RWPE2 (cell line): ENCODE measurements at regions not wholly inside any gene's neighbourhood (a gene's known extent, or its start where the extent isn't known, plus 50 kb on each side); places are given as distances from the start of the nearest gene placed in this dataset.

ENCODE experiments used
- ATAC-seq: fragments of 200-7000 bp; cut with Tn5 transposase; 3 replicates; pipeline ENCODE4 v1.9.1; 2021; ENCODE audit warnings: low read depth
- DNase-seq: peaks from one replicate; pipeline ENCODE4 v3.0.0-alpha.2; 2020; ENCODE audit warnings: low spot score
- H3K27ac ChIP-seq: fragments of 450-650 bp; 2 replicates; pipeline ENCODE4 v1.5.1; 2017; ENCODE audit warnings: mild to moderate bottlenecking; ENCODE audit not compliant: poor library complexity, severe bottlenecking
- H3K27me3 ChIP-seq: fragments of 250-450 bp; sonication (Bioruptor Pico); 2 replicates; pipeline ENCODE4 v1.5.1; 2021; ENCODE audit warnings: mild to moderate bottlenecking, moderate library complexity; ENCODE audit not compliant: insufficient read depth, poor library complexity, severe bottlenecking
- H3K36me3 ChIP-seq: fragments of 250-450 bp; sonication (Bioruptor Pico); 2 replicates; pipeline ENCODE4 v1.5.1; 2020; ENCODE audit warnings: low read depth, mild to moderate bottlenecking, moderate library complexity
- H3K4me1 ChIP-seq: fragments of 250-450 bp; sonication (Bioruptor Pico); 2 replicates; pipeline ENCODE4 v1.5.1; 2021; ENCODE audit warnings: mild to moderate bottlenecking, moderate library complexity; ENCODE audit not compliant: insufficient read depth, poor library complexity, severe bottlenecking
- H3K4me3 ChIP-seq: fragments of 250-450 bp; sonication (Bioruptor Pico); 2 replicates; pipeline ENCODE4 v1.5.1; 2021; ENCODE audit warnings: mild to moderate bottlenecking, moderate library complexity; ENCODE audit not compliant: severe bottlenecking
- H3K9me3 ChIP-seq: fragments of 250-450 bp; sonication (Bioruptor Pico); 2 replicates; pipeline ENCODE4 v1.5.1; 2021; ENCODE audit warnings: mild to moderate bottlenecking, moderate library complexity; ENCODE audit not compliant: severe bottlenecking
- TF ChIP-seq, protein P1 (sequence below): fragments of 450-650 bp; IDR thresholded peaks from one replicate; pipeline ENCODE4 v1.5.1; 2017; ENCODE audit warnings: mild to moderate bottlenecking, moderate library complexity; ENCODE audit not compliant: poor library complexity, severe bottlenecking

DNA sequence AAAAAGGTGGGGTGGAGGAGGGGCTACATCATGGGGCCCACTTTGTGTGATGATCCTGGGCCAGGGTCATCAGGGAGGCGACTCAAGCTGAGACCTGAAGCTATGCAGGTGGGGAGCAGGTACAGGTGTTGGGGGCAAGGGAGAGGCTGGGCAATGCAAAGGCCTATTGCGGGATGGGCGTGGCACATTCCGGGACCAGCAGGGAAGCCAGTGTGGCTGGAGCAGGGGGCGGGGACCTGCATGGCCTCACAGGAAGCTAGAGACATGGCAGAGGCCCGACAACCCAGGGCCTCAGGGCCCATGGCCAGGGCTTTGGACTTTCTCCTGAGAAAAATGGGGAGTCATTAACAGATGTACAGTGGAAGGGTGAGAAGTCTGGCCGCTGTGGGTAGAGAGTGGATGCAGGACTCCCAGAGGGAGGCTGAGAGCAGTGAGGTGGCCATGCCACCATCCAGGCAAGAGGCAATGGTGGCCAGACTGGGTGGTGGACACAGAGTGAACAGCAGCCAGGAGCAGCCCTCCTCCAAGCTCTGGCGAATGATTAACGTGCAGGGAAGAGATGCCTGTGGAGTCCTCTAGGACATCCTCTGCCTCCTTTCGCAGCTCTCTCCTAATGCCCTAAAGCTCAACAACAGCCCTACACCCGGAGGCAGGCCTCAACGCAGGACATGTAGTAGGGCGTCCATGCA, 122.6 kb upstream of the ATP2B2 start:
- no peaks in the 10 kb centered on the region for H3K9me3 ChIP-seq
- H3K27me3 ChIP-seq, result no peaks in the 10 kb centered on the region
- H3K27ac ChIP-seq, result no peak overlapping the region
- ATAC-seq, result 0 out of 3 replicates have a peak, but pooled peaks have one; percentile 27
- H3K4me1 ChIP-seq, result no peaks in the 10 kb centered on the region
- TF ChIP-seq, protein P1, sequence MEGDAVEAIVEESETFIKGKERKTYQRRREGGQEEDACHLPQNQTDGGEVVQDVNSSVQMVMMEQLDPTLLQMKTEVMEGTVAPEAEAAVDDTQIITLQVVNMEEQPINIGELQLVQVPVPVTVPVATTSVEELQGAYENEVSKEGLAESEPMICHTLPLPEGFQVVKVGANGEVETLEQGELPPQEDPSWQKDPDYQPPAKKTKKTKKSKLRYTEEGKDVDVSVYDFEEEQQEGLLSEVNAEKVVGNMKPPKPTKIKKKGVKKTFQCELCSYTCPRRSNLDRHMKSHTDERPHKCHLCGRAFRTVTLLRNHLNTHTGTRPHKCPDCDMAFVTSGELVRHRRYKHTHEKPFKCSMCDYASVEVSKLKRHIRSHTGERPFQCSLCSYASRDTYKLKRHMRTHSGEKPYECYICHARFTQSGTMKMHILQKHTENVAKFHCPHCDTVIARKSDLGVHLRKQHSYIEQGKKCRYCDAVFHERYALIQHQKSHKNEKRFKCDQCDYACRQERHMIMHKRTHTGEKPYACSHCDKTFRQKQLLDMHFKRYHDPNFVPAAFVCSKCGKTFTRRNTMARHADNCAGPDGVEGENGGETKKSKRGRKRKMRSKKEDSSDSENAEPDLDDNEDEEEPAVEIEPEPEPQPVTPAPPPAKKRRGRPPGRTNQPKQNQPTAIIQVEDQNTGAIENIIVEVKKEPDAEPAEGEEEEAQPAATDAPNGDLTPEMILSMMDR, result no peak
- no peak overlapping the region for H3K4me3 ChIP-seq
- DNase-seq, result no peak
- H3K36me3 ChIP-seq, result no peaks in the 10 kb centered on the region

DNA sequence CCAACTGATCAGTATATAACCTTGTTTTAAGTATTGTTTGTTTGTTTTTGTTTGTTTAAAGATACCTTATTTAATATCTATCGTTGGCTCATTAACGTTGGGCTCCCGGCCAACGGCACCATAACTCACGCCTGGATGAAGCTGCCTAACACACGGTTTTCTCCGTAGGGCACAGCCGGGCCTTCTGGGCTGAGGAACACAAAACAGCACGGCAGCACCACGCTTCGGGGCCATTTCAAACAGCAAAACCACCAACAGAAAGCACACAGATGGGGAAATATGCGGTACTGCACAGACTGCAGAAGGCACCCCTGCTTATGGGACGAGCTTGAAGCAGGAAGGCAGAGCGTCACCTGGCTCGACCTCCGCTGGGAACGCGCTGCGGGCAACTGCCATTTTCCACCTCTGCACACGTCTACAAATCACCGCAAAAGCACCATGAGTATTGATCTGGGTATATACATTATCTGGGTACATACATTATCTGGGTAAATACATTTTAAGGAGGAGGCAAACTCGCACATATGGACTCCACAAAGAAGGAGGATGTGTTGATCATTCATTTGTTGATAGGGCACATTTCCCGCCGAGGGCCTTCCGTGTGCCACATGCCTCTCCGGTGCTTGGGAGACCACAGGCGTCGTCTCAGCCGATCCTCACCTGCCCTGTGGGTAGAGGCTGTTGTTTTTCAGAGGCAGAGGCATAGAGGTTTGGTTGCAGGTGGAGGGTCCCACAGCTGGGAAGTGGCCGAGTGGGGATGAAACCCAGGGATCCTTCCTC, 123.7 kb upstream of the ATP2B2 start:
- Histone ChIP-seq H3K9me3 (no peaks in the 10 kb centered on the region), H3K4me3 (no peak overlapping the region), H3K27me3 (no peaks in the 10 kb centered on the region), H3K4me1 (no peaks in the 10 kb centered on the region), H3K36me3 (no peaks in the 10 kb centered on the region), H3K27ac (no peak overlapping the region)
- TF ChIP-seq, protein P1, result no peak
- no peak for DNase-seq
- ATAC-seq, result no peak

DNA sequence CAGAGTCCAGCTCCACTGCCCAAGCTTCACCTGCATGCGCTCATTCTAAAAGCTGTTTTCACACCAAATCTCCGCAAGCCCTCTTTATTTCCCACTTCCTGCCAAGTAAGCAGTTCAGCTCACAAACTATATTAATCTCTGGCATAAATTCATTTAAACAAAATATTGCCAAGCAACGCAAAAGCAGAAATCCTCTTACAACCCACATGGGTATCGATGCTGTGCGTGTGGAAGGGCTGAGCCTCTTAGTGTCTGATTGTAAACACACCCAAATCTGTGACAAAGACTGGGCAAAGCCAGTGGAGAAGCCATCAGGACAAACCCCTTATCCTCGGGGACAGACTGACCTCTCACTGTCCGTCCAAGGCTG, 124.3 kb upstream of the ATP2B2 start:
- no peaks in the 10 kb centered on the region for H3K36me3 ChIP-seq
- TF ChIP-seq, protein P1, result no peak
- no peaks in the 10 kb centered on the region for H3K27me3 ChIP-seq
- H3K4me3 ChIP-seq, result no peak overlapping the region
- no peak overlapping the region for H3K27ac ChIP-seq
- H3K9me3 ChIP-seq, result no peaks in the 10 kb centered on the region
- DNase-seq (no peak), ATAC-seq (no peak)
- no peaks in the 10 kb centered on the region for H3K4me1 ChIP-seq

DNA sequence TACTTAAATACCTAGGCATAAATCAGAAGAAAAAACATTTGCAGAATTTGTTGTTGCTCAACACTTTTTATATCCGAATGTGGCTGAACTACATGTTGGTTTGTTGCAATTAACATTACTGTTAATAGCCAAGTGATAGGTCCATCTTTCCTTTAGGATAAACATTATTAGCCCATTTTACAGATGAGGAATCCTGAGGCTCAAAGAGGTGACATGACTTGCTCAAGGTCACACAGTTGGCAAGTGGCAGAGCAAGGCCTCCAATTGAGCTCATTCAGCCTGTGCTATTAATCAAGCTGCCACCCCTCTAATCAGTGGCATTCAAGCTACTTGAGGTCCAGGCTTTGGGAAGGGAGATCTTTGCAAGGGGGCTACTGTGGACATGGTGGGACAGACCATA, 125.8 kb upstream of the ATP2B2 start:
- DNase-seq (no peak), ATAC-seq (no peak)
- no peaks in the 10 kb centered on the region for H3K27me3 ChIP-seq
- no peaks in the 10 kb centered on the region for H3K4me1 ChIP-seq
- no peak overlapping the region for H3K27ac ChIP-seq
- no peak overlapping the region for H3K4me3 ChIP-seq
- H3K36me3 ChIP-seq, result no peaks in the 10 kb centered on the region
- H3K9me3 ChIP-seq, result no peaks in the 10 kb centered on the region
- TF ChIP-seq, protein P1, result no peak

DNA sequence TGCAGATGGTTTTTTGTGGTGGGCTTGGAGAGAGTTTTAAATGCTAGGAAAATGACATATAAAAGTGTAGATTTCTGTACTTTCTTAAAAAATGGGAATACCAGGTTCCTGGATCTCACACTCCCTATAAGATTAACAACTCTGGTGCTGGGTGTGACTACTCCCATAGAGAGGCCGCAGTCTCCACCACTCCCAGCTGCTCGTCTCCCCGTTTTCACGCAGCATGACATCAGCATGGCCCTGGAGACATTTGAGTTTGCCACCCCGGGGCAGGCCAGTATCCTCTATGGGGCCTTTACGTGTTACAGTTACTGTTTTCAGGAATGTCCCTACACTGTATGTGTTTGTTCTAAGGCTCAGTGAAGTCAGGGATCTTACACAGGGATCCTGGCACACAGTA, 126.7 kb upstream of the ATP2B2 start:
- H3K27me3 ChIP-seq, result no peaks in the 10 kb centered on the region

More for the DNA sequence above, 126.7 kb upstream of the ATP2B2 start:
- Histone ChIP-seq H3K27ac (no peak overlapping the region), H3K4me1 (no peaks in the 10 kb centered on the region), H3K9me3 (no peaks in the 10 kb centered on the region), H3K36me3 (no peaks in the 10 kb centered on the region), H3K4me3 (no peak overlapping the region)
- ATAC-seq (no peak), DNase-seq (no peak)
- TF ChIP-seq, protein P1, result no peak
